H1 (cell line): ENCODE measurements at regions not wholly inside any gene's neighbourhood (a gene's known extent, or its start where the extent isn't known, plus 50 kb on each side); places are given as distances from the start of the nearest gene placed in this dataset.

Source experiments
- CTCF ChIA-PET: fragments of 300-600 bp; sonication (Branson Sonifier 250); formaldehyde crosslinking; loops from one replicate; lab custom pipeline; 2021; ENCODE audit not compliant: partially characterized antibody; lab: Charles Lee
- POLR2A ChIA-PET: fragments of 300-600 bp; sonication (Branson Sonifier 250); formaldehyde crosslinking; loops from one replicate; lab custom pipeline; 2021; ENCODE audit warnings: inconsistent platforms; ENCODE audit not compliant: partially characterized antibody; lab: Charles Lee
- DNase-seq, 2 experiments: peaks; one replicate each; pipeline versions ENCODE4 v3.0.0 to v3.0.0-alpha.2; 2010 to 2022; ENCODE audit warnings: low spot score in 2 of 2, low read depth in 1 of 2, mixed read lengths in 1 of 2
- FAIRE-seq: peaks from 2 replicates; lab custom pipeline; 2011; peaks lifted over from hg19 to GRCh38; lab: Jason Lieb, UNC
- H2AFZ ChIP-seq: 2 replicates; pipeline ENCODE4 v1.8.1; 2012; ENCODE audit warnings: low read length, inconsistent platforms
- H2AK5ac ChIP-seq: 2 replicates; pipeline ENCODE4 v1.6.1; 2013; ENCODE audit warnings: low read depth, low read length
- H2BK120ac ChIP-seq: replicated peaks from 2 replicates; pipeline ENCODE3; 2013; ENCODE audit warnings: low read depth, low read length, inconsistent platforms
- H2BK12ac ChIP-seq: 2 replicates; pipeline ENCODE4 v1.6.1; 2013; ENCODE audit warnings: low read depth, low read length
- H2BK15ac ChIP-seq: 2 replicates; pipeline ENCODE4 v1.6.1; 2013; ENCODE audit warnings: low read length
- H2BK20ac ChIP-seq: 2 replicates; pipeline ENCODE4 v1.6.1; 2013; ENCODE audit warnings: low read length
- H2BK5ac ChIP-seq: 2 replicates; pipeline ENCODE4 v1.6.1; 2013; ENCODE audit warnings: low read depth, low read length
- H3K14ac ChIP-seq: 2 replicates; pipeline ENCODE4 v1.6.1; 2013; ENCODE audit warnings: inconsistent platforms; ENCODE audit not compliant: insufficient read length
- H3K18ac ChIP-seq: 2 replicates; pipeline ENCODE4 v1.6.1; 2013; ENCODE audit warnings: low read length; ENCODE audit errors: extremely low read depth
- H3K23ac ChIP-seq: 2 replicates; pipeline ENCODE4 v1.6.1; 2013; ENCODE audit warnings: inconsistent platforms; ENCODE audit not compliant: insufficient read length
- H3K23me2 ChIP-seq: 2 replicates; pipeline ENCODE4 v1.6.1; 2013; ENCODE audit warnings: low read depth, low read length
- H3K27ac ChIP-seq: 2 replicates; pipeline ENCODE4 v1.6.1; 2011; ENCODE audit warnings: low read depth, low read length, inconsistent platforms
- H3K27me3 ChIP-seq, 4 experiments: replicated peaks in 1 of 4; 1 replicate in 1 of 4; 2 replicates in 3 of 4; pipeline versions ENCODE4 v1.6.1 to v1.8.1; 2011 to 2013; ENCODE audit warnings: low read length in 3 of 4, mild to moderate bottlenecking in 3 of 4, inconsistent platforms in 2 of 4, mixed read lengths in 2 of 4, moderate library complexity in 1 of 4; ENCODE audit not compliant: control insufficient read depth in 3 of 4, insufficient read depth in 3 of 4; ENCODE audit errors: extremely low read depth in 1 of 4
- H3K36me3 ChIP-seq, 4 experiments: 2 replicates each; pipeline versions ENCODE4 v1.6.1 to v1.8.1; 2011 to 2013; ENCODE audit warnings: mild to moderate bottlenecking in 4 of 4, low read length in 3 of 4, moderate library complexity in 2 of 4, control low read depth in 1 of 4, inconsistent platforms in 1 of 4; ENCODE audit not compliant: insufficient read depth in 4 of 4, control insufficient read depth in 2 of 4
- H3K4ac ChIP-seq: replicated peaks from 2 replicates; pipeline ENCODE3; 2013; ENCODE audit warnings: low read length, low read depth, mixed read lengths, inconsistent platforms; ENCODE audit not compliant: insufficient read length
- H3K4me1 ChIP-seq, 4 experiments: replicated peaks in 1 of 4; 1 replicate in 1 of 4; 2 replicates in 3 of 4; pipeline versions ENCODE4 v1.6.1 to v1.8.1; 2011 to 2013; ENCODE audit warnings: low read length in 3 of 4, inconsistent platforms in 2 of 4, mixed read lengths in 1 of 4; ENCODE audit not compliant: insufficient read depth in 4 of 4, control insufficient read depth in 3 of 4
- H3K4me2 ChIP-seq, 2 experiments: 2 replicates each; pipeline versions ENCODE4 v1.6.1 to v1.8.1; 2011 to 2013; ENCODE audit warnings: low read depth in 2 of 2, low read length in 2 of 2, control low read depth in 1 of 2, inconsistent platforms in 1 of 2, mild to moderate bottlenecking in 1 of 2; ENCODE audit not compliant: insufficient read depth in 1 of 2
- H3K4me3 ChIP-seq, 4 experiments: fragments of 200-600, 300-600 bp in 1 of 4; sonication (generic), shearing (Covaris generic), sonication (Bioruptor Twin) in 1 of 4; 2 replicates each; pipeline versions ENCODE4 v1.5.1 to v1.8.1; 2011 to 2016; ENCODE audit warnings: low read length in 4 of 4, low read depth in 3 of 4, control low read depth in 2 of 4, inconsistent platforms in 2 of 4, mild to moderate bottlenecking in 2 of 4, mixed read lengths in 1 of 4, moderate library complexity in 1 of 4; ENCODE audit not compliant: insufficient read depth in 2 of 4; ENCODE audit errors: extremely low read depth in 1 of 4
- H3K56ac ChIP-seq: replicated peaks from 2 replicates; pipeline ENCODE3; 2013; ENCODE audit warnings: low read depth, mild to moderate bottlenecking, mixed read lengths, low read length, inconsistent platforms; ENCODE audit not compliant: insufficient read length
- H3K79me1 ChIP-seq: 2 replicates; pipeline ENCODE4 v1.6.1; 2013; ENCODE audit warnings: low read depth, low read length, control low read depth
- H3K79me2 ChIP-seq, 2 experiments: 2 replicates each; pipeline versions ENCODE4 v1.6.1 to v1.8.1; 2012 to 2013; ENCODE audit warnings: low read length in 2 of 2, mild to moderate bottlenecking in 2 of 2, inconsistent platforms in 1 of 2; ENCODE audit not compliant: insufficient read depth in 2 of 2, control insufficient read depth in 1 of 2
- H3K9ac ChIP-seq, 4 experiments: replicated peaks in 1 of 4; 1 replicate in 1 of 4; 2 replicates in 3 of 4; pipeline versions ENCODE4 v1.6.1 to v1.8.1; 2011 to 2013; ENCODE audit warnings: low read depth in 3 of 4, low read length in 3 of 4, control low read depth in 2 of 4, mild to moderate bottlenecking in 2 of 4, moderate library complexity in 2 of 4, inconsistent platforms in 1 of 4; ENCODE audit errors: extremely low read depth in 1 of 4
- H3K9me3 ChIP-seq, 2 experiments: 2 replicates each; pipeline versions ENCODE4 v1.6.1 to v1.8.1; 2012 to 2013; ENCODE audit warnings: mild to moderate bottlenecking in 2 of 2, moderate library complexity in 2 of 2, control low read depth in 1 of 2, inconsistent platforms in 1 of 2, low read depth in 1 of 2, low read length in 1 of 2, mixed read lengths in 1 of 2; ENCODE audit not compliant: insufficient read depth in 2 of 2
- H4K20me1 ChIP-seq, 2 experiments: replicated peaks in 1 of 2; 2 replicates each; pipeline versions ENCODE3 to v1.8.1; 2011 to 2013; ENCODE audit warnings: inconsistent platforms in 2 of 2, low read length in 2 of 2, mild to moderate bottlenecking in 1 of 2; ENCODE audit not compliant: insufficient read depth in 2 of 2, control insufficient read depth in 1 of 2
- H4K5ac ChIP-seq: 2 replicates; pipeline ENCODE4 v1.6.1; 2013; ENCODE audit warnings: low read length, low read depth, mixed read lengths, inconsistent platforms; ENCODE audit not compliant: insufficient read length
- H4K8ac ChIP-seq: 2 replicates; pipeline ENCODE4 v1.8.0; 2013; ENCODE audit warnings: mild to moderate bottlenecking, moderate library complexity, low read length, inconsistent platforms; ENCODE audit not compliant: insufficient read depth; ENCODE audit errors: extremely low read depth
- H4K91ac ChIP-seq: replicated peaks from 2 replicates; pipeline ENCODE3; 2013; ENCODE audit warnings: low read length, mixed read lengths, inconsistent platforms; ENCODE audit not compliant: insufficient read length
- ATF2 ChIP-seq: IDR thresholded peaks from 2 replicates; pipeline ENCODE4 v1.6.1; 2012; ENCODE audit warnings: low read length, inconsistent platforms
- EP300 ChIP-seq, 2 experiments: IDR thresholded peaks; 1 replicate in 1 of 2; 2 replicates in 1 of 2; pipeline ENCODE4 v1.6.1; 2011 to 2012; ENCODE audit warnings: low read depth in 2 of 2, low read length in 2 of 2, mild to moderate bottlenecking in 2 of 2, borderline replicate concordance in 1 of 2, inconsistent platforms in 1 of 2, moderate library complexity in 1 of 2
- PHF8 ChIP-seq: fragments of 200-600 bp; sonication (generic); conservative IDR thresholded peaks from 2 replicates; pipeline ENCODE4 v1.7.1; 2012; ENCODE audit warnings: low read depth, mild to moderate bottlenecking, inconsistent platforms, low read length, moderate library complexity
- YY1 ChIP-seq: IDR thresholded peaks from 2 replicates; pipeline ENCODE4 v1.6.1; 2011; ENCODE audit warnings: low read depth, mild to moderate bottlenecking, low read length

DNA sequence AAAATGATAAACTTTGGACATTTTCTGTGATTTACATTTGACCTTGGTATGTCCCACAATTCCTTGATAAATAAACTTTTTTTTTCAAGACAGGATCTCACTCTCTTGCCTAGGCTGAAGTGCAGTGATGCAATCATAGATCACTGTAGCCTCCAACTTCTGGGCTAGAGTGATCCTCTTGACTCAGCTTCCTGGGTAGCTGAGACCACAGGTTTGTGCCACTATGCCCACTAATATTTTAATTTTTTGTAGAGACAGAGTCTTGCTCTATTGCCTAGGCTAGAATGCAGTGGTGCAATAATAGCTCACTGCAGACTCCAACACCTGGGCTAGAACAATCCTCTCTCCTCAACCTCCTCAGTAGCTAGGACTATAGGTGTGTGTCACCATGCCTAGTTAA, 79.1 kb upstream of the PTGDR start:
- no peaks in the 10 kb centered on the region for H3K79me2 ChIP-seq
- H4K20me1 ChIP-seq = no peaks in the 10 kb centered on the region
- H3K23me2 ChIP-seq = no peaks in the 10 kb centered on the region
- ChIA-PET POLR2A (no interaction called here), CTCF (interaction anchor here (0.8 to 1.1 kb wide), 2 partner anchors 14 to 19 kb away, joined by 3 to 4 read pairs; no protein-coding TSS in a partner anchor)
- H3K79me1 ChIP-seq = no peaks in the 10 kb centered on the region
- no peak overlapping the region for H3K4me3 ChIP-seq
- TF ChIP-seq ATF2 = no peak
- TF ChIP-seq YY1 = no peak
- TF ChIP-seq PHF8 = no peak
- no peak for TF ChIP-seq EP300 (IDR thresholded peaks at IDR 0.05; ENCODE audit: borderline replicate concordance in 1 of 2, low read depth in 2 of 2, low read length in 2 of 2)
- H3K4ac ChIP-seq = no peak overlapping the region
- no peak overlapping the region for H4K8ac ChIP-seq
- no peak overlapping the region for H3K14ac ChIP-seq
- no peak overlapping the region for H3K56ac ChIP-seq
- H2BK15ac ChIP-seq = no peak overlapping the region
- H2BK5ac ChIP-seq = no peak overlapping the region
- H4K5ac ChIP-seq = no peak overlapping the region
- no peak overlapping the region for H2BK12ac ChIP-seq
- H3K23ac ChIP-seq = no peak overlapping the region
- FAIRE-seq = no peak
- H3K4me1 ChIP-seq = no peaks in the 10 kb centered on the region
- no peaks in the 10 kb centered on the region for H3K9me3 ChIP-seq
- H2BK20ac ChIP-seq = no peak overlapping the region
- no peak overlapping the region for H2BK120ac ChIP-seq
- no peak overlapping the region for H3K18ac ChIP-seq
- no peaks in the 10 kb centered on the region for H3K36me3 ChIP-seq
- H2AFZ ChIP-seq = no peak overlapping the region
- H3K27ac ChIP-seq = no peak overlapping the region
- no peak overlapping the region for H3K4me2 ChIP-seq
- H2AK5ac ChIP-seq = no peak overlapping the region
- no peak for DNase-seq
- H3K27me3 ChIP-seq = no peaks in the 10 kb centered on the region
- H4K91ac ChIP-seq = no peak overlapping the region
- H3K9ac ChIP-seq = no peak overlapping the region
